ENCODE measurements at regions not wholly inside any gene's neighbourhood (a gene's known extent, or its start where the extent isn't known, plus 50 kb on each side); places are given as distances from the start of the nearest gene placed in this dataset.

DNA sequence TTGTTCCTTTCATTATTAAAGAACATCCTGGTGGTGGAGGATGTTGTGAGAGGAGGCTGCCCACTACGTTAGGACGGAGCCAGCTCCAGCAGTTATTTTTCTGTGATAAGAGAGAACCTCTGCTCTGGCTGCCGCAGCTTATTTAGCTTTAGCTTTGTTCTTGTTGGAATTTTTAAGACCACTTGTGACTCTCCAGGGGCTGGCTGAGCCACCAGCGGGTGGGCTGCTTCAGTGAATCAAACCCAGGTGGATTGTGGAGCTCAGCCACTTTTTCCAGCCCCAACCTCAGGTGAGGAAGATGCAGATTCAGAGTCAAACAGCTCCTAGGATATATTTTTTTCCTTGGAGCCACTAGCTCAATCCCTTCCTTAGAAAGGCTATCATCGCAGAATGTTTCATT, 83.1 kb upstream of the CTTNBP2NL start:
- Histone ChIP-seq H3K36me3 (replicated peaks in 1 of 2; ENCODE audit: control insufficient read depth in 1 of 2, insufficient read depth in 2 of 2, low read length in 2 of 2) (no peaks in the 10 kb centered on the region), H3K79me2 (ENCODE audit: insufficient read depth, low read length) (no peaks in the 10 kb centered on the region), H3K4me1 (ENCODE audit: control insufficient read depth in 1 of 2, insufficient read depth in 2 of 2, low read length in 2 of 2) (no peaks in the 10 kb centered on the region), H3K27me3 (ENCODE audit: control insufficient read depth in 2 of 2, insufficient read depth in 2 of 2, low read length in 2 of 2) (no peaks in the 10 kb centered on the region), H3K9me3 (replicated peaks in 1 of 2; ENCODE audit: control insufficient read depth in 1 of 2, insufficient read depth in 1 of 2, low read length in 2 of 2) (no peaks in the 10 kb centered on the region), H4K20me1 (ENCODE audit: insufficient read depth, low read length) (no peaks in the 10 kb centered on the region), H3K4me3 (replicated peaks in 1 of 3; ENCODE audit: low read depth in 2 of 3, low read length in 3 of 3) (no peak overlapping the region), H3K9ac (ENCODE audit: insufficient read depth, low read length, poor library complexity, severe bottlenecking) (no peak overlapping the region), H3K27ac (ENCODE audit: low read depth in 1 of 2, low read length in 2 of 2) (no peak overlapping the region), H3K4me2 (replicated peaks; ENCODE audit: extremely low read depth, low read length, poor library complexity, severe bottlenecking) (no peak overlapping the region), H2AFZ (ENCODE audit: insufficient read depth, low read depth, low read length, poor library complexity, severe bottlenecking) (no peak overlapping the region)
- Mint-ChIP-seq H3K36me3 (no peaks in the 10 kb centered on the region), H3K4me1 (no peaks in the 10 kb centered on the region), H3K4me3 (no peak overlapping the region), H3K27me3 (ENCODE audit: low read depth in 3 of 3) (peaks cover 6 to 19% (median 7%) of the 10 kb centered on the region in 3 donors), H3K27ac (no peak overlapping the region), H3K9me3 (peaks cover 0 to 2% (median 0%) of the 10 kb centered on the region in 7 donors)
- intact Hi-C loops (cut with micrococcal nuclease), result no loop called here
- DNase-seq, result no peak
- TF ChIP-seq, protein P1, sequence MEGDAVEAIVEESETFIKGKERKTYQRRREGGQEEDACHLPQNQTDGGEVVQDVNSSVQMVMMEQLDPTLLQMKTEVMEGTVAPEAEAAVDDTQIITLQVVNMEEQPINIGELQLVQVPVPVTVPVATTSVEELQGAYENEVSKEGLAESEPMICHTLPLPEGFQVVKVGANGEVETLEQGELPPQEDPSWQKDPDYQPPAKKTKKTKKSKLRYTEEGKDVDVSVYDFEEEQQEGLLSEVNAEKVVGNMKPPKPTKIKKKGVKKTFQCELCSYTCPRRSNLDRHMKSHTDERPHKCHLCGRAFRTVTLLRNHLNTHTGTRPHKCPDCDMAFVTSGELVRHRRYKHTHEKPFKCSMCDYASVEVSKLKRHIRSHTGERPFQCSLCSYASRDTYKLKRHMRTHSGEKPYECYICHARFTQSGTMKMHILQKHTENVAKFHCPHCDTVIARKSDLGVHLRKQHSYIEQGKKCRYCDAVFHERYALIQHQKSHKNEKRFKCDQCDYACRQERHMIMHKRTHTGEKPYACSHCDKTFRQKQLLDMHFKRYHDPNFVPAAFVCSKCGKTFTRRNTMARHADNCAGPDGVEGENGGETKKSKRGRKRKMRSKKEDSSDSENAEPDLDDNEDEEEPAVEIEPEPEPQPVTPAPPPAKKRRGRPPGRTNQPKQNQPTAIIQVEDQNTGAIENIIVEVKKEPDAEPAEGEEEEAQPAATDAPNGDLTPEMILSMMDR (IDR thresholded peaks at IDR 0.05), result no peak
- WGBS (ENCODE audit: insufficient coverage), result 40% methylated on average over 3 of the region's 5 CpGs

- Histone ChIP-seq H3K79me2 (ENCODE audit: insufficient read depth, low read length) (no peaks in the 10 kb centered on the region), H3K27me3 (ENCODE audit: control insufficient read depth in 2 of 2, insufficient read depth in 2 of 2, low read length in 2 of 2) (no peaks in the 10 kb centered on the region), H3K4me3 (replicated peaks in 1 of 3; ENCODE audit: low read depth in 2 of 3, low read length in 3 of 3) (no peak overlapping the region), H3K36me3 (replicated peaks in 1 of 2; ENCODE audit: control insufficient read depth in 1 of 2, insufficient read depth in 2 of 2, low read length in 2 of 2) (no peaks in the 10 kb centered on the region), H3K9ac (ENCODE audit: insufficient read depth, low read length, poor library complexity, severe bottlenecking) (no peak overlapping the region), H3K4me1 (ENCODE audit: control insufficient read depth in 1 of 2, insufficient read depth in 2 of 2, low read length in 2 of 2) (no peaks in the 10 kb centered on the region), H3K4me2 (replicated peaks; ENCODE audit: extremely low read depth, low read length, poor library complexity, severe bottlenecking) (no peak overlapping the region), H2AFZ (ENCODE audit: insufficient read depth, low read depth, low read length, poor library complexity, severe bottlenecking) (no peak overlapping the region), H3K9me3 (replicated peaks in 1 of 2; ENCODE audit: control insufficient read depth in 1 of 2, insufficient read depth in 1 of 2, low read length in 2 of 2) (no peaks in the 10 kb centered on the region), H4K20me1 (ENCODE audit: insufficient read depth, low read length) (no peaks in the 10 kb centered on the region), H3K27ac (ENCODE audit: low read depth in 1 of 2, low read length in 2 of 2) (no peak overlapping the region)
- H3K4me3 Mint-ChIP-seq, result no peak overlapping the region
- peaks cover 0 to 2% (median 0%) of the 10 kb centered on the region in 7 donors for H3K9me3 Mint-ChIP-seq
- WGBS (ENCODE audit: insufficient coverage), result 94% methylated on average over 2 of the region's 8 CpGs
- H3K27me3 Mint-ChIP-seq (ENCODE audit: low read depth in 3 of 3), result peaks cover 3 to 19% (median 5%) of the 10 kb centered on the region in 3 donors
- no peak for DNase-seq
- TF ChIP-seq, protein P1 (IDR thresholded peaks at IDR 0.05), result no peak
- H3K27ac Mint-ChIP-seq, result no peak overlapping the region
- H3K4me1 Mint-ChIP-seq, result no peaks in the 10 kb centered on the region
- intact Hi-C loops (cut with micrococcal nuclease), result no loop called here
- no peaks in the 10 kb centered on the region for H3K36me3 Mint-ChIP-seq
Observed at GRCh38 chr1:112316254-112316913, 79.6 kb upstream of the CTTNBP2NL start.

Data from CD14-positive monocyte (primary cell).